NCI-H82 treated with DMSO at 0.1 percent for 48 hours (cell line): ENCODE measurements at regions not wholly inside any gene's neighbourhood (a gene's known extent, or its start where the extent isn't known, plus 50 kb on each side); places are given as distances from the start of the nearest gene placed in this dataset.

ENCODE experiments used
- DNase-seq: peaks from one replicate; lab custom pipeline; 2025; ENCODE audit not compliant: unreplicated experiment; lab: John Stamatoyannopoulos, UW

DNA sequence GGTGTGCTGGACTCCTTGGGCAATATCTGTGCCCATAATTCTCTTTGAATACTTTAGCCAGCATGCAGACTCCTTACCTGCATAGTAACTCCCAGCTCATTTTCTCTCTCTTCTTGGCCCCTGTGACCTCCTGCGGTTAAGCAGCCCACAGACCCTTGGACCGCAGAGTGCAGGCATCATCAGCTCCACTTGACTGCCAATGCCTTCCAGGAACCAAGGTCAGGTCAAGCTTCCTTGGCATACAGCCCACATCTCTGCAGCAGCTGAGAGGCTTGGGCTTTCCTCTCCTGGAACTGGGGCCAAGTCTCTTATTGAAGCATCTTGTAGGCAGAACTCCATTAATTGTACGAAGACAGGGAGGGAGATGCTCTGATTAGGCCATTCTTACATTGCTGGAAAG is 130.1 kb upstream of the PIEZO2 start:
- no peak for DNase-seq

DNA sequence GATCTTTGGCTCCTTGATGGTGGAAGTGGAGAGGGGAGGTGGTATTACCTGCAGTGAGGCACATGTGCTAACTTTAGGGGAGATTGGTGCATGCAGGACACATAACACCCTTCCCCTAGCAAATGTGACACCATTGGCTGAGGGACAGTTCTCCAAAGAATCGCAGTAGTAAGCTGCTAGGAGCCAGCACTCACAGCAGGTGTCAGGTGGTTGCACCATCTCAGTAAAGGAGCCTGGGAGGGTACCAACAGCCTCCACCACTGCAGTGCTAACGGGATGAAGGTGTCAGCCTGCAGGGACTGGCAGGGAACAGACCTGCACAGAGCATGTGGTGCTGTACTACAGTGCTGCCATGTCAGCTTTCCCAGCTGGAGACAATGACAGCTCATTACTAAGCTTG is 127.3 kb upstream of the PIEZO2 start:
- DNase-seq = no peak

GRCh38 chr18:11274144-11274794 is 124.9 kb upstream of the PIEZO2 start:
- DNase-seq = no peak

GRCh38 chr18:11272516-11272915 is 123.1 kb upstream of the PIEZO2 start:
- no peak for DNase-seq

- DNase-seq = no peak
These were observed 122.6 kb upstream of the PIEZO2 start for GRCh38 chr18:11271954-11272353.

DNA sequence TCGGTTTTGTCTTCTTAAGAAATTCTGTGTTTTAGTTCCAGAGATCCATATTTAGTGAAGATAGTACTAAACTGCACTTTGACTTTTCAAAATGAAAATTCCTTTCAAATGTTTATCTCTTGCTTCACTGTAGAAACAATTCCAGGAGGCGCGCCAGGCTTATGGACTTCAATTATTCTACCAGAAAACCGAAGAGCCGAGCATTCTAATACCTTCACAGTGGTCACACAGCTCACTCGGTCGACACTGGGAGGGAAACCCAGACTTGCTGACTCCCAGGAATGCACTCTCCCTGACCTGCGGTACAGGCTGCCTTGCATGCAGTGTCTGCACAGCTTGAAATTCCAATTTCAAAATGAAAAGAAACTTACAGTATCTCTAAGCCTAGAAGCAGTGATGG is 119.9 kb upstream of the PIEZO2 start:
- no peak for DNase-seq

GRCh38 chr18:11268741-11269233 is 119.4 kb upstream of the PIEZO2 start:
- DNase-seq = no peak

- DNase-seq = no peak
These were observed 118.8 kb upstream of the PIEZO2 start for GRCh38 chr18:11268153-11268552.

- no peak for DNase-seq
These were observed 117.6 kb upstream of the PIEZO2 start for GRCh38 chr18:11266781-11267480.

GRCh38 chr18:11261486-11261885 is 112.1 kb upstream of the PIEZO2 start:
- DNase-seq = no peak

DNA sequence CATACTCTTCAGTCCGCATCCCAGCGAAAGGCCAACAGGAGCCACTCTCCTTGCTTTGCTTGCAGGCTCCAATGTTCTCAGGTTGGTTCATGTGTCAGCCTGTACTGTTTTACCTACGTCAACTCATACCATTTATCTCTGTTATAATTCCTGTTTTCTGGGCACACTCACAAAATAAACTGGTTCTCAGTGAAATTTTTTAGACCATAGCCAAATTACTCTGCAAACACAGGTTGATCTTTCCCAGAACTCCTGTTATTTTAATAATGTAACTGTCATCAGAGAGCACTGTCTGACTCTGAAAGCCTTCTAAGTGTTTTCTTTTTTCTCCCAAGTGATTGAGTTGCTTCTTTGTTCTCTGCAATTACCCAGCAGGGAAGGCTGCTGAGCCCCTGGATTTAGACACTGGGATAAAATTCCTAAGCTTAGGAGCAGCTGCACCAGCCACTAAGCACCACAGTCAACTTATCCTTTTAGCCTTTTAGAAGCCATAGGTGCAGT is 111.6 kb upstream of the PIEZO2 start:
- DNase-seq = peak; percentile 3

DNA sequence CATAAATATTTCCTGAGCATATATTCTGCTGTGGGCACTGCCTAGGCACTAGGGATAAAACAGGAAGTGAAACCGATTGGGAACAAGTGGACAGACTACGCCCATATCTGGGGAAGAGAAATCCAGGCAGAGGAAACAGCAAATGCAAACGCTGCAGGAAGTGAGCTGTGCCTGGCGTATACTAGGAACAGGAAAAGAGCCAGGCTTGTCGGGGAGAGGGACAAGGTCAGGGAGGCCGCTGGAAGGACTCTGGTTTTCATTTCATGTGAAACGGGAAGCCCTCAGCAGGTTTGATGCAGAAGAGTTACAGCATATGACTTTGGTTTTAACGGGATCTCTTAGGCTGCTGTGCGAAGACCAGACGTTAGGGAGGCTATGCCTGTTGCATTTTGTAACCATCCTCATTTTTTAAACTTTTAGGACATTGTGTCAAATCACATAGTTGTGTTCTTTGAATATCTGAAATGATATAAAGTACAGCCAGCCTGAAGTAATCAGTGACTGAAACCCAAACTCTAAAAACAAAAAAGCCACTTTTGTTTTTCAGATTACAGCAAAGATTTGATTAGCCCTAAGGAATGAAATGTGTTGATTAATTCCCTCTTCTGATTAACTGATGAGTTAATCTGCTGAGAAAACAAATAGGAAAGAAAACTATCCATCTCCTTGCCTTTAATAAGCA is 110.2 kb upstream of the PIEZO2 start:
- no peak for DNase-seq

DNA sequence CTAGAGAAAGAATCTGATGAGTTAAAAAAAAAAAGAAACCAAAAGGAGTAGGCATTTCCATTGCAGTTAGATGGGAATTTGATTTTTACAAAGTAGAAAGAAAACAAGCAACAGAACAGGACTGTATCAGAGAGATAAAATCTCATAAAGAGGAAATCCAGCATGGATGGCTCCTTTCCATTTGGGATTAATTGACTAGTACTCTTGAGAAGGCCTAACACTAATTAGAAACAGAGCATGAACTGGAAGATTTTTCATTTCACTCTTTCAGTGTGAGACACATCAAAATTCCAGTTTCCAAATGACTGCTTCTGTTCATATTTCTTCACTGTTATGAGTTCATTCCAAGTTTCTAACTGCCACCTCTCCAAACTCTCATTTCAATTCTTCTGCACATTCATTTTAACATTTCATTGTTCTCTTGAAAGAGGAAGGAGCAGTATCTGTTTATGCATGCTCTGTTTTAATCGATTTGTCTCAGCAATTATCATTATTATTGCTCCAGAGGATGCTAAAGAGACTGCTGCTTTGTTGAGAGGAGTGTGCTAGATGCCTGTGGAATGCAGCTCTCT is 108.8 kb upstream of the PIEZO2 start:
- DNase-seq = no peak

DNA sequence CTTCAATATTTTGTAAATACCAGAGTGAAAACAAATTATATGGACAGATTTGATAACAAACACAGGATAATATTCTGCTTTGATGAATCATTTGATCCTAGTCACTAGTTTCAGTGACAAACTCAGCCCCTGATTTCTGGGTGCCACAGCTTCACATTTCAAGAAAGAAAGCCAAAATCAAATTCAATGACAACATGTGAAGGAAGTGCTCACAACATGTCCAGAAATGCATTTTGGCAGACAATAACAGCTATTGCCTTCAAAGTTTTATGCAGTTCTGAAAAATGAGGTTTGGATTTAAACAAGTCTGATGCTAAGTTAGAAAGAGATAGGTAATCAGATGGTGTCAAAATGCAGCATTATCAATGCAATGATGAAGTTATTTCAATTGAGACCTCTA is 106.9 kb upstream of the PIEZO2 start:
- DNase-seq = no peak

DNA sequence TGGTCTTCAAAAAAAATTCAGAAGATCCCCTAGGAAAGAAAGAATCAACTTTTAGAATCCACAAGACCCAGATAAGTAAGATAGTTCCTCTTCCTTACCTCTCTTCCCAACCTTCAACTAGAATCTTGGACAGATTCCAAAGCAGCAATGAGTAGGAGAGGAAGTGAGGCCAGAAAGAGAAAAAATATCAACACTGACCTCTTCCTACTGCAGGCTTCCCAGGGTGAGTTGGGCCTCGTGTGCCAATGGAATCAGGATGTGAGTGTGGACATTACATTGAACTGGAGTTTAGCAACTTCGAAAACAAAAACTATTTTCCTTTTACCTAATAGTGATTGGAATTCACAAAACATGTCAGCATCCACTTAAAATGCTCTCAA is 102.5 kb upstream of the PIEZO2 start:
- no peak for DNase-seq

DNA sequence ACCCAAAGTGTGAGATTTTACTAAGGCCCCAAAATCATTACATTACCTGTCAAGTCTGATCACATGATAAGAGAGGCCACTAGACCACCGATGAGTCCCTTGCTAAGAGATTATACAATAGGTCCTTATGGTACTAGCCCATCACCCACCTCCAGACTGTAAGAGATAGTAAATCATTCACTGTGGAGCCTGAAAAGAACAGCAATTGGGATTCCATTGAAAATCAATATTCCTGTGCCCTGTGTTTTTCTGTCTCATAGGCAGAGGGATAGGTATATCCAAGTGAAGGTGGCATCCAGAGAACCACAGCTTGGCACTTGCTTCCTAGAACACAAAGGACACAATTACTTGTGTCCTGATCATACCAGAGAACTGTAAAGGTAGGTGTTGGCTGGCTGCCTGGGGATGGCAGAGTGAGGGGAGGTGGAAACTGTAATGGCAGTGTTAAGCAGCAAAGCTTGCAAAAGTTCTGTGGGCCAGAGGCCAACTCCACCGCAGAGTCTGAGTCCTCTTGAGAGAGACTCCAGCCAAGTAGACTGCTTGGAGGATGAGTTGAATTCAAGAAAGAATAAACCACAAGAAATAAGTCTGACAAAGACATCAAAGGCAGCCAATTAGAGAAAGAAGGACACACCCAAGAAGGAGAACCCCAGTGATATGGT is 102.0 kb upstream of the PIEZO2 start:
- no peak for DNase-seq

- DNase-seq = no peak
These were observed 100.0 kb upstream of the PIEZO2 start for GRCh38 chr18:11249391-11249790.

- DNase-seq = no peak
These were observed 98.1 kb upstream of the PIEZO2 start for GRCh38 chr18:11247381-11247970.

DNA sequence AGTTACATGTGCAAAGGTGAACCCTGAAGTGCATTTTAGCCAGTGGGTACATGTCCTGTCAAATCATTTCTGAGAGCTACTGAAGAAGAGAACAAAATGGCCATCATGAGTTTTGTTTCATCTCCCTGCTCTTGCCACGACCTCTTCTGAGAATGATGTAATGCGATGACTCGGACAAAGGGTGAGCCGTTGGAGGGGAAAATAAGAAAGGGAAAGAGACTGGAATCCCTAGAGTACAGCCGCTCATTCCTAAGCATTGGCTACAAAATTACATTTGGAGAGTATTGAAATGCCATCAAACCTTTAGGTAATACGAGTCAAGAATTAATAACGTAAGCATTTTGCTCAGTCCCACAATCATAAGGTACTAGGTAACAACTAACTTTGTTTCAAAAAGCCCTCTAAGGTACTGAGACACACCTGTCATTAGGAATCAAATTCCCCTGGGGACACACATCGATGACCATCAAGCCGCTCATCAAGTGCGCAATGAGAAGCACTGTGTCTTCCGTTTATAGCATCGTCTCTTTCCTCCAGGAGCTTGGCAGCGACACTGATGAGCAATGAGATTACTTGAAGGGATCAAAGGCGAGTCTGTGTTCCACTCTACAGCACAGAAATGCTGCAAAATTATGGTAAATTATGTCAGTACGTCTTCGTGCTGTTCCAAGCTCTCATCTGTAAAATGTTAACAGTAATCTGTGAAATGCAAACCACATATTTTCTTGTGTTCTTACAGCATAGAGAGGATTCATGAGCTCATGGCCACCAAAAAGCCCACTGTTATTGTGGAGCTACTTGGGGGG is 97.3 kb upstream of the PIEZO2 start:
- no peak for DNase-seq

DNA sequence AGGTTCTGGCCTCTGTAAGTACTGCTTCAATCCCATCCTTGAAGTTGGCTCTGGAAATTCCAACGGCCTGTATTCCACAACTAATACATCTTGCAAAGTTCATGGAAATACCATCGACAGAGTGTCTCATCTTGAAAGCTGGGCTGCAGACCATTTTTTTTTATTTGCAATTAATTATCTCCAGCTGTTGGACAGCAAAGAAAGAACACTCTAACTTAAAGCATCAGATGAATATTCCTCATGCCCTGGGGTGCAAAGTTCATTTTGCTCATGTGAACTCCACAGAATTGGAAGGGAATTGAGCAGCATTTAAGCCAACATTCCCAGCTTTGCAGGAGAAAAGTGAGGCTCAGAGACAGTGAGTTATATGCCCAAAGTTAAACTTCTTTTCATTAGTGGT is 96.5 kb upstream of the PIEZO2 start:
- no peak for DNase-seq
